HG03520 (cell line): ENCODE measurements at regions not wholly inside any gene's neighbourhood (a gene's known extent, or its start where the extent isn't known, plus 50 kb on each side); places are given as distances from the start of the nearest gene placed in this dataset.
"Not testable (repeated sequence)": the region's sequence is repeated elsewhere in the genome, so short reads cannot be mapped to it uniquely, and the experiment has no call there.

Experiments
- ATAC-seq: cut with Tn5 transposase; IDR thresholded peaks from one replicate; pipeline ENCODE4 v1.9.1; 2021; ENCODE audit warnings: mild to moderate bottlenecking, moderate library complexity; ENCODE audit not compliant: unreplicated experiment

DNA sequence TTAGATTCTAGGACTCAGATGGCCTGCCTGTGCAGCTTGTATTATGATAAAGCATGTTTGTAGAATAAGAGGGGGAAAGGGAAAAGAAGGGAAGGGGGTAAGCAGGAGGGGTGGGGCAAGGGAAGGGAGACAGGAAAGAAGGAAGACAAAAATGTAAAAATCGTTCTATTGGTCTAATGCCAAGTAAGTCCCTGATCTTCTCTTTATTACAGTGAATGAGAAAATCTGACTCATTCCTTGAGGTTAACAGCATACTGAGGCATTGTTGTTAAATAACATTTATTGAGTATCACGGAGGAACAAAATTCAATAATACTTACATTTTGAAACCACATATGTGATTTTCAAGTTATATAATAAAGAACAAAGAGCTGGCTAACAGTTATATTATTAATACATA is 1534.7 kb downstream of the OLFM4 start:
- ATAC-seq = no peak

DNA sequence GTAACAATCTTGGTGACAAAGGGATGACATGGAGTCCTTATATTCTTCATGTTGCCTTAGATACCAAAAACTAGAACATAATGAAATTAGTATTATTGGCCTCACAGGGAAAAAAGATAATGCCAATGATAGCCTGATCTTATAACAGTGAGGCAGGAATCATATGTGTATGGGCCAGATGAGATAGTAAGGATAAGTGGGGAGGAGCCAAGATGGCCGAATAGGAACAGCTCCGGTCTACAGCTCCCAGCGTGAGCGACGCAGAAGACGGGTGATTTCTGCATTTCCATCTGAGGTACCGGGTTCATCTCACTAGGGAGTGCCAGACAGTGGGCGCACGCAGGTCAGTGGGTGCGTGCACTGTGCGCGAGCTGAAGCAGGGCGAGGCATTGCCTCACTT is 1543.4 kb downstream of the OLFM4 start:
- ATAC-seq = not testable (repeated sequence)

DNA sequence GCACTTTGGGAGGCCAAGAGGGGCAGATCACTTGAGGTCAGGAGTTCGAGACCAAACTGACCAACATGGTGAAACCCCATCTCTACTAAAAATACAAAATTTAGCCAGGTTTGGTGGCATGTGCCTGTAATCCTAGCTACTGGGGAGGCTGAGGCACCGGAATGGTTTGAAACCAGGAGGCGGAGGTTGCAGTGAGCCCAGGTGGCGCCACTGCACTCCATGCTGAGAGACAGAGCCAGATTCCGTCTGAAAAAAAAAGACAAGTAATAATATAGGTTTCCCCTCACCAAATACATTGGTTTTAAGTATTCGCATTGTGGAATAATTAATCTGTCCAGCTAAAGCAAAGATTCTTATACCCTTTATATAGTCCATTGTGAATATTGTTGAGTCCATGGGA is 1544.6 kb downstream of the OLFM4 start:
- no peak for ATAC-seq

DNA sequence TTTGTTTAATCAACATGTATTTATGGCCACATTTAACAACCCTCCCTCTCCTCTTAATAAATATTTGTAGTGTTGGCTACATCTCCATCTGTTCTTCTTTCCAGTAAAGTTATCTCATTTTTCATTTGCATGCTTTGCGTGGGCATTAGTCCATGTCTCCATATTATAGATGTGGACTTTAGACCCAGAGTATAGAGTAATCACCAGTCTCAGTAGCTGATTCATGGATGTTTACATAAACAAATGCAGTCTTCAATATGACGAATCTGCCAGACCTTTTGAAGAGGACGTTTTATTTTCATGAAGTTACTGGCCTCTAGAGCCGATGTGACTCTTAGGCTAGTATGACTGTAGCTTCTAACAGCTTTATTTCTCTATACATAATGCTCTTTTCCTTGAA is 1546.2 kb downstream of the OLFM4 start:
- ATAC-seq = no peak

DNA sequence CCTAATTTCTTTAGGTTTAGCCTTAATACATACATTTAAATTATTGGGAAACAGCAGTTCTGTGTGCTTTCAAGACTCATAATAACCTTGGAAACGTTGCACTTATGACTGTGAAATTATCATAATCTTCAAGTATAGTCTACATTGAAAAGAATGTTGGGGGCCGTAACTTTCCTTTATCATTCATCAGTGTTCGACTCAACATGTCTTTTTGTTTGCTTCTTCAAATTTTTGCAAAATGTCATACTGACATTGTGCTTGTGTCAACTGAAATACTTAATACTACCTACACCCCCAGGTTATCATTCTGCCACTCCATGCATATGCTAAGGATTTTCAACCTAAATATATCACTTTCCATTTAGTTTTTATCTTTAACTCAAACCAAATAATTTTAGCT is 1562.9 kb downstream of the OLFM4 start:
- no peak for ATAC-seq

DNA sequence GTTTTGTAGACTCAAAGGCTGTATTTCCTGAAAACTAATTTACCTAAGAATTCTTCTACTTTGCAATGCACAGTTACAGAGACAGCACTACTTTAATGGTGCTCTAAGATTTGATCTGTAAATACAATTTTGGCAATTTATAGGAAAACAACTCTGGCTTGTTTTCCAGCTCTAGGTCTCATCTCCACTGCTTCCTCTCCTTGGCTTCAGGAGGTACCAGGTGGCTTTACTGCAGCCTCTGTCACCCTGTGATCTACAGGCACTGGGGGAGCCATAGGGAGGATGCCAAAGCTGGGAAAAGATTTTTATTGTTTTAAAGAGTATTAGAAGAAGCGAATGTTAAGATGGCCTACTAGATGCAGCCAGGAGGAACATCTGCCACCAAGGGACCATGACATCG is 1563.6 kb downstream of the OLFM4 start:
- no peak for ATAC-seq

DNA sequence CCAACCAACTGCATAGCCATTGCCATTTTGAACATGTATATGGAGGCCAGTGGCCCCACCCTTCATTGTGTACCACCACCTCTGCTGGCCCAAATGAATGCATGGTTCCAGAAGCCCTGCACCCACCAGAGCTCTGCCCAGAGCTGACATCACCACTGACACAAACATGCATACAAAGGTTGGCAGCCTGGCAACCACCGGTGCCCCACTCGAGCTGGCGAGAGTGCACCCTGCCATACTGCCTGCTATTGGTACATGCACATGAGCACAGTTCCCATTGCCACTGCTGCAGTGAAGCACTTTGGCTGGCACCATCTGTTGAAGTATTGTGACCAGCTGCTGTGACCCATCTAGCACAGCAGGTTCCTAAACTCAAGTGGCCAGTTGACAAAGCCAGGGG is 1564.9 kb downstream of the OLFM4 start:
- ATAC-seq = no peak

DNA sequence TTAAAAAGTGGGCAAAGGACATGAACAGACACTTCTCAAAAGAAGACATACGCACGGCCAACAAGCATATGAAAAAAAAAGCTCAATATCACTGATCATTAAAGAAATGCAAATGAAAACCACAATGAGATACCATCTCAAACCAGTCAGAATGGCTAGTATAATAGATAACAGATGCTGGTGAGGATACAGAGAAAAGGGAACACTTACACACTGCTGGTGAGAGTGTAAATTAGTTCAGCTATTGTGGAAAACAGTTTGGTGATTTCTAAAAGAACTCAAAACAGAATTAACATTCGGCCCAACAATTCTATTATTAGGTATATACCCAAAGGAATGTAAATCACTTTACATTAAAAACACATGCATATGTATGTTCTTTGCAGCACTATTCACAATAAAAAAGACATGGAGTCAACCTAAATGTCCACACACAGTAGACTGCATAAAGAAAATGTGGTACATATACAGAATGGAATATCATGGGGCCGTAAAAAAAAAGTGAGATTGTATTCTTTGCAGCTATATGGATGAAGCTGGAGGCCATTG is 1569.0 kb downstream of the OLFM4 start:
- no peak for ATAC-seq

DNA sequence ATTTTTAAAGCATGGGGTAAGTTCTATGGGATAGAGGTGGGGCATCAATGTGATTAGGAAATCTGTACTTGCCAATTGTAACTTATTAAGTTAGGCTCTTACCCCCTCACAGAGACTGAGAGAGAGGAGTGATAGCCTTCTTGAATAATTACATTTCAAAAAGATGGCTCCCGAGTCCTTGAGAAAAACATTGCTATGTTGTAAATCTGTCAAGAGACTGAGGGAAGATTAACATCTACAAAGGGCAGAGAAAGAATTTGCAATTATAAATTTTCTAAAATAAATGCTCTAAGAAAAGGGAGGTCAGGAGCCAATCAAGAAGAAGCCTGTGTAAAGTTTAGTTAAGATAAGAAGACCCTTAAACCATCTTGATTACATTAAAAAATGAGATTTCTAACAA is 1570.8 kb downstream of the OLFM4 start:
- no peak for ATAC-seq

DNA sequence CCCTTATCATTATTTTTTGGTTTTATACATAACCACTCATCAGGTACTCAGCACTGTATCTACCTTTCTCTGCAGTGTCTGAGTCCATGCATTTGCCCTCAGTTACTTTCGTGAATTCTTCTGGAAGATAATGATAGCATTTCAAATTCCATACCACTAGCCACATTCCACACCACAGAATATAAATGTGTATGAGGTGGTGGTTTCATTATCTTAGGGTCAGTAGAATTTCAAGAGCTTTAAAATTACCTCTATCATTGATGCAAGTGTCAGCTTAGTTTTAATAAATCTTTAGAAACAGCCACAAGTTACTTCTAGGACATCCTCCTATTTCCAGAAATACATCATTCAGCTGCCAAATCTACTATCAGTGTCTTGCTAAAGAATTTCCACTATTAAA is 1578.3 kb downstream of the OLFM4 start:
- ATAC-seq = no peak

DNA sequence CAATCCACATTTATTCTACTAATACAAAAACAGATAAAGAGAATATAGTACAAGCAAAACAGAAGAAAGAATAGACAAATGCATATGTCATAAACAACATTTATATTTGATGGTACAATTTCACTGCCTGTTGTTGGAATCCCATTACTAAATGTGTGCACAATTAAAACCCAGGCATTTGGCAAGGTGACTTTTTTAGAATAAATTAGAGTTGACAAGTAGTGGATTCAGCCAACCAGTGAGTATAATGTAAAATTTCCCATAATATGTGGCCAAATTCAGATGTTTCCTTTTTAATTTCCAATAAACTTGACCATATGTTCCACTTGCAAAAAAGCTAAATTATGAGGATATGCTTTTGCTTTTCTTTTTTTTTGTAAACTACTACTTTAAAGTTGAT is 1578.8 kb downstream of the OLFM4 start:
- no peak for ATAC-seq

DNA sequence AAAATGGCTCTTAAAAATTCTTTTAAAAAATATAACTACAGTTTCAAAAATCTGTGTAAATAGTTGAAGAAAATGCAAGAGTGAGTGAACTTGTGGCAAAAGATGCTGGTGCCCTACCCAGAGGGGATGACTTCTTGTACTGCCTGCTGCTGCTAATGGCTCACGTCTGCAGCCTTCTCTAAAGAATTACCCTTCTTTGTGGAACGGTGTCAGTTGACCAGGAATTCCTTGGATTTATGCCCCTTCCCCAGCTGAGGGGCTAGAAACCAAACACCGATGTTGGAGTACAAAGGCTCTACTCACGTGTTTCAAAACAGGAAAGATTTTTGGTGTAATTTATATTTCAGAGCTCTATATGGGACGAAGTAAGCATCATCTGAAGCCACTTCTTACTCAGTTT is 1582.8 kb downstream of the OLFM4 start:
- no peak for ATAC-seq

DNA sequence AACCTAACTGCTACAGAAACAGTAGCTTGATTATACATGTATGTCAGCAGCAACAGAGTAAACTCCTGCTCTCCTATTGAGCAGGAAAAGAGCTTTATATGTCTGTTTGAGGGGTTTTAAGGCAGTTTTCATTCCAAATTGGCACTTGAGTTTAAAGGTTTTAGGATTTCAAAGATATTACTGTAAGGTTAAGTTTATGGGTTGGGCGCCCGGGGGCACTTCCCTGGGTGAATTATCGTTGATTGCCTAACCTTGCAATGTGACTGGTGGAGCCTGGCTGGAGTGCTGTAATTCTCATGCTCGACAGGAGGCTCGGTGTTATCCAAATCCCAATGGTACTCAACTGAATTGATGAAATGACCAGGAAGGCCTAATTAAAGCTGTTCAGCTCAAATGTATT is 1586.1 kb downstream of the OLFM4 start:
- no peak for ATAC-seq

DNA sequence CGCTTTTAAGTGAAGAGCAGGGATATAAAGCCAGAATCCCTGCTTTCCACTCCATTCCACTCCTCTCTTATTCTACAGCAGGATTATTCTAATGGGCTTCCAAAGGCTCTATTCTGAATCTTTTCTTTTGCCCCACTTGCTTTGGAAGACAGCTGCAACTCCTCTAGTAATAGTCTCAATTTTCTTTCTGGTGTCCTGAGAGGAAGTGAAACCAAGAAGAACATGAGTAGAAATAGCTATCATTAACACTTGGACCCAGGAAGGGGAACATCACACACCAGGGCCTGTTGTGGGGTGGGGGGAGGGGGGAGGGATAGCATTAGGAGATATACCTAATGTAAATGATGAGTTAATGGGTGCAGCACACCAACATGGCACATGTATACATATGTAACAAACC is 1597.9 kb downstream of the OLFM4 start:
- not testable (repeated sequence) for ATAC-seq

DNA sequence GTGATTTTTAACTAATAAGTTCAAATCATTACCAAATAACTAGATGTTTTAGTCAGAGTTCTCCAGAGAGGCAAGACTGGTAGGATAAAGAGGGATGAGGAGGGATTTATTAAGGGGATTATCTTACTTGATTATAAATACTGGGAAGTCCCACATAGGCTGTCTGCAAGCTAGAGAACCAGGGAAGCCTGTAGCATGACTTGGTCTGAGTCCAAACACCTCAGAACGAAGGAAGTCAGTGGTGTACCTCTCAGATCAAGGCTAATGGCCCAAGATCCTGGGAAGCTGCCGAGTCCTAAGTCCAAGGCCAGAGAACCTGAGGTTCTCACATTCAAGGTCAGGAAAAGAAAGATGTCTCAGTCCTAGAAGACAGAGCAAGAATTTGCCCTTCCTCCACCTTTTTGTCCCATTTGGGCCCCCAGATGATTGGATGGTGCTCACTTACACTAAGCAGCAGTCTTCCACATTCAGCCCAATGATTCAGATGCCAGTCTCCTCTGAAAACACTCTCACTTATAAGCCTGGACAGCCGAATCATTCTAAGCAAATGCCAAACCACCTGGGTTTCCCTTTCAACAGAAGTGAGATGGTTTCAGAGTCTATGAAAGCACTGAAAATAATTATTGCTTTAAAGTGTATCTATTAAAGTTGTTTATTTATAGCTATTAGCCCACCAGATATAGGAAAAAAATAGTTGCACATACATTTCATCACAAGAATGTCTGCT is 1599.2 kb downstream of the OLFM4 start:
- no peak for ATAC-seq

DNA sequence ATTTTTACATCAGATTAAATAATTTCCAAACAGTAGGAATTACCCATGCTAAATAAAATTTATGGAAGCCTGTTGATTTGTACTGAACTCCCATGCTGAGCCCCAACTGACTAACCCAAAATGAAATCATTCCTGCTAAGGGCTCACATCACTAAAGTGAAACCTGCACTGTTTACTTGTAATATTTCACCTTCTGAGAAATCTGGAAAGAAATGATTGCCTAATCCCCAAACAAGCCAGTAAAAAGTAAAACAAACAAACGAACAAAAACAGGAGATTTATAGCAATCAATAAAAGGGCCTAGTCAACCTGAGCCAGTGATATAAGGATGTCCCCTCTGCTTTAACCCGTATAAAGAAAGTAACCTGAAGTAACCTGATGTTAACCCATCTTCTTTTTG is 1599.8 kb downstream of the OLFM4 start:
- ATAC-seq = no peak

DNA sequence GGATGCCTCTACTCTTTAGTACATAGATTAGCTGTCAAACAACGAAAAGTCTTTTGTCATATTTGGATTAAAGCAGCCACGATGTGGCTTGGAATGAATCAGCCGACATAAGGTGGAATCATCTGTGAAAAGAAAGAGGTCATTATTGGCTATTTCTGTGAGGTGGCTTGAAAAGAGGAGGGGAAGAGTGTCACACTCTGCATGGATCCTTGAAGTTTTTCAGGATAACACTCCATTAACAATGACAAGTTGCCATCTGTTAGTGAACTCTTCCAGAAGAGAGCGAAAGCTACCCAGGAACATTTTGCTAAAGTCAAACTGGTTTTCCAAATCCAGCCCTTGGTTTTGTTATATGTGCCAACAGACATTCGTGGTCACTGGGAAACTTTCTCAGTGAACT is 1604.8 kb downstream of the OLFM4 start:
- ATAC-seq = no peak

DNA sequence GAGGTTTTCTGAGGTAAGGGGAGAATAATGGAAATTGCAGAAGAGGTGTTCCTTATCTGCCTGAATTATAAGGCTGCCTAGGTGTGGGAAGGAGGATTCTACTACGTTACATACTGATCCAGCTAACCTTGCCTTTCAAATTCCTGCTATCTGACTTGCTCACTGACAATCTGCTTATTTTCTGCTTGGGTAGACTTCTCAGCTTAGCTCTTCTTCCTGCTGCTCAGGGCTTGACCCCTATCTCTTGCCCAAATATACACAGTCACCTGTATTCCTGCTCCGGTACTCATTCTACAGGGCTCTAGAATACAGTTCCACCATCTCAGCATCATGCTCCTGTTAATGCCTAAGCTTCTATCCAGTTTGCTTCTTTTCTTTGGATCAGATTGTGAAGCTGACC is 1607.6 kb downstream of the OLFM4 start:
- ATAC-seq = no peak

DNA sequence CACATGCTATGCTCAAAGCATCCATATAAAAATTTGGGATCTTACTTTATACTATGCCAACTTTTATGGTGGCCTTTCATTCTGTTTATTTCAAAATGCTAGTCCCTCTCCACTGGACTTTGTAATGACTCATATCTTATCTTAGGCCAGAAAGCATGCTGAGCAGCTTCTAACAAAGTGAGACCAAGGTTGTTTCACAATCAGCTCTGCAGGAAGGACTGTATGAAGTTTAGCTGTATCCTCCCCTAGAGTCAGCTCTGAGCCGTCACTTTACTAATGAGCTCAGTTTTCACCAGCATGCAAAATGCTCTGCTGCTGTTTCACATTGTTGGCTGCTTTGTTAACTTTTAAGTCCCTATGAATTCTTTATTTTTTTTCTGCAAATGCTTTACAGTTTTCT is 1608.8 kb downstream of the OLFM4 start:
- no peak for ATAC-seq

DNA sequence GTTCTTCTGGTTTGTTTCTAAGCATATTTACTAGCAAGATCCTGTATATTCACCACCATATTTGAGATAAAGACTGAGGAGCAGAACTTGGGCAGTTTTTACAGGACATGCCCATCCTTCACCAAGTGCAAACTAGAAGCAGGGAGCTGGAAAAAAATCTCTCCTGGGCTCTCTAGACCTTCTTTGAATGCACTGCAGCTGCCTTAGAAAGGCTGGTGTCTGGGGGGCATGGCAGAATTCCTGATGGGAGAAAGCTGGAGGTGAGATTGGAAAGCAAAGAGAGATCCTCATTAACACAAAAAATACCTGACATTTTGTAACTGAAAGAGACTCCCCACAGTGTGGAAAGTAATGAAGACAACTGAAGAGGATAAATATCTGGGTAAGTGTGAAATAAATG is 1612.1 kb downstream of the OLFM4 start:
- ATAC-seq = no peak

DNA sequence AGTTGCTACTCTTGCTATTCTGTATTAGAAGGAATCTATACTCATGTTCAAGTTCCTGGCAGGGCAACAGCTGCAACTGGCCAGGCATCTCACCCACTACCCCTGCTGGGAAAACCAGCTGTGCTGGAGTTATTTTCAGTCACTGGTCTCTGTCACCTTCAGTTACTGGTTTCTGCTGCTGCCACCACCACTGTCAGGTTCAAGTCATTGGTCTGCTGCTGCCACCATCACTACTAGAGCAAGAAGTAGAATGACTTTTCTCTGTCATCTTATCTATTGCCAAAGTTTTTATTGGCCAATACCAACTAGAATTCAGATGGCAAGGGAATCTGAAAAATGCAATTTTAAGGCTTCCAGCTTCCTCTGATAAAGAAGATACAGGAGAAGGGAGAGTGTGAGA is 1615.2 kb downstream of the OLFM4 start:
- no peak for ATAC-seq

DNA sequence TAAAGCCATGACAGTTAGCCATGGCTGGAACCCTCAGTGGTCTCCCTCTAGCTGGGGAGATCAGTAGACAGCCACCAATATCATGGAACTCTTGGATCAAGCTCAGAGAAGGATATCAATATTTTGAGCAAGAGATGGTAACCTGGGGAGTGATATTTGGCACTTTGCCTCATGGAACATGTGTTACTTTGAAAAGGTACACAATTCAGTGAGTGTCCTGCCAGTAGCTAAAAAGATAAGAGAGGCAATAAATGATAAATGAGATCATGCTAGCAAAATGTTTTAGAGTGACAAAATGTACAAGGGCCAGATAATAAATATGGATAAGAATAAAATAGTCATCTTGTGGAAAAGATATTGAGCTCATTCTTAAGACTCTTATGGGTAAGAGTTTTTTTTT is 1618.7 kb downstream of the OLFM4 start:
- ATAC-seq = no peak

DNA sequence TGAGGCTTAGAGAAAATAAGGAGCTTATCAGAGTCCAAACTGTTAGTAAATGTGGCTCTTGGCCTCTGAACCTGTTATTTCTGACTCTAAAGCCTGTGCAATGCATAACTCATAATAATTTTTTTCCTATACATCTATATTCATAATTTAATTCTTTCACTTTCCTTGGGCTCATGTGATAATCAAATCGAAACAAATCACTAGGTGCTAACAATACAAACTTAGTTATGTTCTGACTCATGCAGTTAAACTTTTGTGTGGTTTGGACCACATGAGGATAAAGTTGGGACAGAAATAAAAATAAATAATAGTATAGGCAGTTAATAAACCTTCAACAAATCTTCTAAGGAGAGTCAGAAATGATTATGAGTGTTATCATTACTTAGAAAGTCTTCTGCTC is 1629.0 kb downstream of the OLFM4 start:
- ATAC-seq = no peak
